Prostate gland (tissue), 2 donors: ENCODE measurements at regions not wholly inside any gene's neighbourhood (a gene's known extent, or its start where the extent isn't known, plus 50 kb on each side); places are given as distances from the start of the nearest gene placed in this dataset.

Experiments
- DNase-seq: peaks from one replicate; pipeline ENCODE4 v3.0.0-alpha.2; 2019; ENCODE audit warnings: low spot score
- H3K27ac ChIP-seq, 2 donors: fragments of 200-600 bp; sonication (generic); 2 replicates each; pipeline ENCODE4 v1.5.1; 2017 to 2019
- H3K27me3 ChIP-seq: fragments of 200-600 bp; sonication (generic); replicated peaks from 2 replicates; pipeline ENCODE4 v1.5.1; 2019; ENCODE audit not compliant: insufficient read depth
- H3K36me3 ChIP-seq, 2 donors: fragments of 200-600 bp; sonication (generic); 1 replicate in 1 of 2; 2 replicates in 1 of 2; pipeline versions ENCODE4 v1.5.1 to v1.8.1; 2017 to 2019
- H3K4me1 ChIP-seq: fragments of 200-600 bp; sonication (generic); replicated peaks from 2 replicates; pipeline ENCODE4 v1.5.1; 2019
- H3K4me3 ChIP-seq, 2 donors: fragments of 200-600 bp; sonication (generic); 2 replicates each; pipeline ENCODE4 v1.5.1; 2017 to 2019
- H3K9me3 ChIP-seq: fragments of 200-600 bp; sonication (generic); 2 replicates; pipeline ENCODE4 v1.5.1; 2017
- POLR2A ChIP-seq: fragments of 450-650 bp; IDR thresholded peaks from one replicate; pipeline ENCODE4 v1.6.1; 2016; ENCODE audit warnings: antibody characterized with exemption, mild to moderate bottlenecking
- POLR2AphosphoS5 ChIP-seq: sonication (generic); formaldehyde crosslinking; IDR thresholded peaks from one replicate; pipeline ENCODE4 v1.6.1; 2017; ENCODE audit warnings: antibody characterized with exemption
- WGBS: methylation state at CpG from one replicate; pipeline ENCODE4 v1.1.5; 2018; 5-methylcytosine and 5-hydroxymethylcytosine counted together
- intact Hi-C: fragments of 100-400 bp; cut with DNase I; formaldehyde crosslinking; loops from one replicate; pipeline ENCODE4 v1.14.2; 2022
- TF ChIP-seq, protein P1 (sequence below), 4 experiments: fragments of 200-600 bp in 2 of 4; fragments of 450-650 bp in 2 of 4; sonication (generic) in 2 of 4; IDR thresholded peaks; 1 replicate in 3 of 4; 2 replicates in 1 of 4; pipeline ENCODE4 v1.5.1; 2016 to 2019; ENCODE audit warnings: antibody characterized with exemption in 4 of 4, mild to moderate bottlenecking in 2 of 4, moderate library complexity in 2 of 4

GRCh38 chr11:44400431-44400830 lies 90.5 kb upstream of the ALX4 start:
- Histone ChIP-seq H3K27ac (no peak overlapping the region), H3K4me3 (no peak overlapping the region), H3K27me3 (peaks cover 4% of the 10 kb centered on the region), H3K4me1 (no peaks in the 10 kb centered on the region), H3K9me3 (no peaks in the 10 kb centered on the region), H3K36me3 (no peaks in the 10 kb centered on the region)
- TF ChIP-seq POLR2AphosphoS5 (no peak), POLR2A (no peak)
- TF ChIP-seq, protein P1, sequence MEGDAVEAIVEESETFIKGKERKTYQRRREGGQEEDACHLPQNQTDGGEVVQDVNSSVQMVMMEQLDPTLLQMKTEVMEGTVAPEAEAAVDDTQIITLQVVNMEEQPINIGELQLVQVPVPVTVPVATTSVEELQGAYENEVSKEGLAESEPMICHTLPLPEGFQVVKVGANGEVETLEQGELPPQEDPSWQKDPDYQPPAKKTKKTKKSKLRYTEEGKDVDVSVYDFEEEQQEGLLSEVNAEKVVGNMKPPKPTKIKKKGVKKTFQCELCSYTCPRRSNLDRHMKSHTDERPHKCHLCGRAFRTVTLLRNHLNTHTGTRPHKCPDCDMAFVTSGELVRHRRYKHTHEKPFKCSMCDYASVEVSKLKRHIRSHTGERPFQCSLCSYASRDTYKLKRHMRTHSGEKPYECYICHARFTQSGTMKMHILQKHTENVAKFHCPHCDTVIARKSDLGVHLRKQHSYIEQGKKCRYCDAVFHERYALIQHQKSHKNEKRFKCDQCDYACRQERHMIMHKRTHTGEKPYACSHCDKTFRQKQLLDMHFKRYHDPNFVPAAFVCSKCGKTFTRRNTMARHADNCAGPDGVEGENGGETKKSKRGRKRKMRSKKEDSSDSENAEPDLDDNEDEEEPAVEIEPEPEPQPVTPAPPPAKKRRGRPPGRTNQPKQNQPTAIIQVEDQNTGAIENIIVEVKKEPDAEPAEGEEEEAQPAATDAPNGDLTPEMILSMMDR (IDR thresholded peaks at IDR 0.05): no peak
- intact Hi-C loops: no loop called here
- no peak for DNase-seq
- 92% methylated on average over 5 of the region's 5 CpGs for WGBS

DNA sequence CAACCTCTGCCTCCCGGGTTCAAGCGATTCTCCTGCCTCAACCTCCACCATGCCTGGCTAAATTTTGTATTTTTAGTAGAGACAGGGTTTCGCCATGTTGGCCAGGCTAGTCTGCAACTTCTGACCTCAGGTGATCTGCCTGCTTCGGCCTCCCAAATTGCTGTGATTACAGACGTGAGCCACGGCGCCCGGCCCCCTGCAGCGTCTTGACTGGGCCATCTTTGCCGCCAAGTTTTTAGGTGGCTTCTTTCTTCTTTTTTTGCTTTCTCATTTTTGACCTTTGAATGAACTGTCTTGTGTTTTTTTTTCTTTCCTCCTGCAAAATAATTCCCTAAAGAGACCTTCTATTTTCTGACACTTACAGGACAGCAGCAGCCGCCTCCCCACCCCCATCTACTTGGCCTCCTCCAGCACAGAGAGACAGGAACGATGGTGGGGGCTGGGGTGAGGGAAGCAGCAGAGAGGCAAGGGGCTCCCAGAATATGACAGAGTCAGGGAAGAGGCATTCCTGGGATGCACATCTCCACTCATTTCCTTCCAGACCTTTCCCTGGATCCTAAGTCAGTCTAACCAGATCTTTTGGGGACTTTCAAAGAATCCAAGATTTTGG lies 92.6 kb upstream of the ALX4 start:
- H3K9me3 ChIP-seq: no peaks in the 10 kb centered on the region

GRCh38 chr11:44403176-44403575 lies 93.2 kb upstream of the ALX4 start:
- TF ChIP-seq POLR2A (no peak), POLR2AphosphoS5 (no peak)
- TF ChIP-seq, protein P1 (IDR thresholded peaks at IDR 0.05): no peak
- Histone ChIP-seq H3K27me3 (peaks cover 2% of the 10 kb centered on the region), H3K4me3 (no peak overlapping the region), H3K9me3 (no peaks in the 10 kb centered on the region), H3K27ac (no peak overlapping the region), H3K36me3 (no peaks in the 10 kb centered on the region), H3K4me1 (no peaks in the 10 kb centered on the region)
- intact Hi-C loops: no loop called here
- no peak for DNase-seq
- WGBS: 80% methylated on average over 4 of the region's 4 CpGs

More for the DNA sequence above, 92.6 kb upstream of the ALX4 start:
- TF ChIP-seq, protein P1 (IDR thresholded peaks at IDR 0.05): no peak
- no peak for TF ChIP-seq POLR2A
- no peak for TF ChIP-seq POLR2AphosphoS5
- Histone ChIP-seq H3K4me3 (no peak overlapping the region), H3K4me1 (no peaks in the 10 kb centered on the region), H3K36me3 (no peaks in the 10 kb centered on the region), H3K27me3 (peaks cover 4% of the 10 kb centered on the region), H3K27ac (no peak overlapping the region)
- intact Hi-C loops: no loop called here
- no peak for DNase-seq
- 65% methylated on average over 12 of the region's 12 CpGs for WGBS

GRCh38 chr11:44403587-44404273 lies 93.8 kb upstream of the ALX4 start:
- no peaks in the 10 kb centered on the region for H3K4me1 ChIP-seq
- no peaks in the 10 kb centered on the region for H3K36me3 ChIP-seq
- H3K4me3 ChIP-seq: no peak overlapping the region
- 60% methylated on average over 6 of the region's 6 CpGs for WGBS
- TF ChIP-seq POLR2A (no peak), POLR2AphosphoS5 (no peak)
- TF ChIP-seq, protein P1 (IDR thresholded peaks at IDR 0.05): no peak
- DNase-seq: no peak
- H3K27me3 ChIP-seq: no peaks in the 10 kb centered on the region
- H3K27ac ChIP-seq: no peak overlapping the region
- intact Hi-C loops: no loop called here
- H3K9me3 ChIP-seq: no peaks in the 10 kb centered on the region

DNA sequence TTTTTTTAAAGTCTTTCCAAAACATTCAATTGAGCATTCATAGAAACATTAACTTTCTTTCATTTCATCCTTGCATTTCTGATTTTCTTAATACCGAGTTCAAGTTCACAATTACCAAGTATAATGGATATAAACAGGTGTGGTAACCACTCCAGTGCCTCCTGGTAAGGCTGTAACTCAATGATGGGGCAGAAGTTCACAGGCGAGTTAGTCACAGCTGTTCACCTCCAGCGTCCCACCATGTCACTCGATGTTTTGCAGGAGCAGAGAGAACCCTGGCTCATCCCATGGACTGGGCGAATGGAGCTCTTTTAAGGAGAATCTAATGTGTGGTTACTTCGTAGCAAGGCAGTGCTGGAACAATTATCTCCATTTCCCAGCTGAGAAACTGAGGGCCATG lies 94.4 kb upstream of the ALX4 start:
- H3K36me3 ChIP-seq: no peaks in the 10 kb centered on the region
- 73% methylated on average over 6 of the region's 6 CpGs for WGBS
- H3K9me3 ChIP-seq: no peaks in the 10 kb centered on the region
- DNase-seq: no peak
- intact Hi-C loops: no loop called here
- no peak for TF ChIP-seq POLR2AphosphoS5
- TF ChIP-seq POLR2A: no peak
- TF ChIP-seq, protein P1 (IDR thresholded peaks at IDR 0.05): no peak
- H3K27ac ChIP-seq: no peak overlapping the region
- no peak overlapping the region for H3K4me3 ChIP-seq
- no peaks in the 10 kb centered on the region for H3K27me3 ChIP-seq
- no peaks in the 10 kb centered on the region for H3K4me1 ChIP-seq
